ENCODE measurements at regions not wholly inside any gene's neighbourhood (a gene's known extent, or its start where the extent isn't known, plus 50 kb on each side); places are given as distances from the start of the nearest gene placed in this dataset.

DNA sequence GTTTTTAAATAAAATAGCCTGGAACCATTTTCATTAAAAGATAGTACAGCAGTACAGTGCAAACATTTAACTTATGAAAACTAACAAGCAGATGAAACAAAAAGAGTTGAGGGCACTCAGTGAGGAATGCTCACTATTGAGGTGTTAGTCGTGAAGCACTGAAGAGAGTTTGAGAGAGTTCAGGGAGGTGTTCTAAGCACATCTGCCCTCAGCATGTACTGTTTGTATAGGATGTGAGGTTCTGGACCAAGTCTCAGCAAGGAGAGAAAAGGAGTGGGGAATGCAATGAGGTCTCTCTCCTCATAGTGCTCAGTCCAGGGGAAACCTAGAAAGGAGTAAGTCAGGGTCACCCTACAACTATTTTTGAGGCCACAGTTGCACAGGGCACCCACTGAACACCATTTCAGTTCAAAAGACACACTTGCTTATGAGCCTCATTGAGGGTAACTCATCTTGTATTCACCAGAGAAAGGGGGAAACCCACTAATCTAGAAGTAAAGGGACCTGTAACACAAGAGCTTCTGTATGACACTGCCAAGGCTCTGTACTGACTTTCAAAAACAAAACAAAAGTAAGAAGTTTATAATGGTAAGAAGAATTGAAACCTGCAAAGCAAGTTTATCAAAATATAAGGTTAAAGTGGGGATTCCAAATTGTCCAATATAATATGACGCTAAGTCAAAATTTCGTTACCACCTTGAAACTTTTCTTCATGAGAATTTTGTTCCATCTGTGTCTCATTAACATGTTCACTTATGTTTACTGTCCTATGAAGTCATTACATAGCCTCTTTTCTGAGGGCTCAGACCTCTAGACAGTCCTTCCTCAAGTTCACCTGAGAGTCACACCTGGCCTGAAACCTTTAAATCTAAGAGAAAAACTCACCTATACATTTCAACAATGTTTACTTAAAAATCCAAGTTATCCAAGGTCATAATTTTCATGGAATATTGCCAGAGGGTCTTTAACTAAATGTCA is 275.3 kb downstream of the ETS1 start:
- TF ChIP-seq EP300 (IDR thresholded peaks at IDR 0.05; ENCODE audit: borderline replicate concordance in 1 of 2, low read depth in 1 of 2, low read length in 1 of 2) (no peak), EZH2phosphoT487 (IDR thresholded peaks at IDR 0.05; ENCODE audit: borderline replicate concordance, low read depth) (no peak), POLR2AphosphoS5 (IDR thresholded peaks at IDR 0.05; ENCODE audit: low read depth, low read length) (no peak), TAF1 (IDR thresholded peaks at IDR 0.05; ENCODE audit: borderline replicate concordance, low read depth, low read length) (no peak), RFX5 (IDR thresholded peaks at IDR 0.05; ENCODE audit: low read length) (no peak), SMC3 (IDR thresholded peaks at IDR 0.05; ENCODE audit: low read depth, low read length) (no peak), JUND (IDR thresholded peaks at IDR 0.05) (no peak)
- TF ChIP-seq, protein P1, sequence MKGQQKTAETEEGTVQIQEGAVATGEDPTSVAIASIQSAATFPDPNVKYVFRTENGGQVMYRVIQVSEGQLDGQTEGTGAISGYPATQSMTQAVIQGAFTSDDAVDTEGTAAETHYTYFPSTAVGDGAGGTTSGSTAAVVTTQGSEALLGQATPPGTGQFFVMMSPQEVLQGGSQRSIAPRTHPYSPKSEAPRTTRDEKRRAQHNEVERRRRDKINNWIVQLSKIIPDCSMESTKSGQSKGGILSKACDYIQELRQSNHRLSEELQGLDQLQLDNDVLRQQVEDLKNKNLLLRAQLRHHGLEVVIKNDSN (IDR thresholded peaks at IDR 0.05; ENCODE audit: borderline replicate concordance, low read depth): no peak
- TF ChIP-seq, protein P2, sequence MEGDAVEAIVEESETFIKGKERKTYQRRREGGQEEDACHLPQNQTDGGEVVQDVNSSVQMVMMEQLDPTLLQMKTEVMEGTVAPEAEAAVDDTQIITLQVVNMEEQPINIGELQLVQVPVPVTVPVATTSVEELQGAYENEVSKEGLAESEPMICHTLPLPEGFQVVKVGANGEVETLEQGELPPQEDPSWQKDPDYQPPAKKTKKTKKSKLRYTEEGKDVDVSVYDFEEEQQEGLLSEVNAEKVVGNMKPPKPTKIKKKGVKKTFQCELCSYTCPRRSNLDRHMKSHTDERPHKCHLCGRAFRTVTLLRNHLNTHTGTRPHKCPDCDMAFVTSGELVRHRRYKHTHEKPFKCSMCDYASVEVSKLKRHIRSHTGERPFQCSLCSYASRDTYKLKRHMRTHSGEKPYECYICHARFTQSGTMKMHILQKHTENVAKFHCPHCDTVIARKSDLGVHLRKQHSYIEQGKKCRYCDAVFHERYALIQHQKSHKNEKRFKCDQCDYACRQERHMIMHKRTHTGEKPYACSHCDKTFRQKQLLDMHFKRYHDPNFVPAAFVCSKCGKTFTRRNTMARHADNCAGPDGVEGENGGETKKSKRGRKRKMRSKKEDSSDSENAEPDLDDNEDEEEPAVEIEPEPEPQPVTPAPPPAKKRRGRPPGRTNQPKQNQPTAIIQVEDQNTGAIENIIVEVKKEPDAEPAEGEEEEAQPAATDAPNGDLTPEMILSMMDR (IDR thresholded peaks at IDR 0.05): no peak
- TF ChIP-seq, protein P3, sequence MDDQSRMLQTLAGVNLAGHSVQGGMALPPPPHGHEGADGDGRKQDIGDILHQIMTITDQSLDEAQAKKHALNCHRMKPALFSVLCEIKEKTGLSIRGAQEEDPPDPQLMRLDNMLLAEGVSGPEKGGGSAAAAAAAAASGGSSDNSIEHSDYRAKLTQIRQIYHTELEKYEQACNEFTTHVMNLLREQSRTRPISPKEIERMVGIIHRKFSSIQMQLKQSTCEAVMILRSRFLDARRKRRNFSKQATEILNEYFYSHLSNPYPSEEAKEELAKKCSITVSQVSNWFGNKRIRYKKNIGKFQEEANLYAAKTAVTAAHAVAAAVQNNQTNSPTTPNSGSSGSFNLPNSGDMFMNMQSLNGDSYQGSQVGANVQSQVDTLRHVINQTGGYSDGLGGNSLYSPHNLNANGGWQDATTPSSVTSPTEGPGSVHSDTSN (IDR thresholded peaks at IDR 0.05): no peak

All from SK-N-SH (cell line).